IMR-90 (cell line): ENCODE measurements at regions not wholly inside any gene's neighbourhood (a gene's known extent, or its start where the extent isn't known, plus 50 kb on each side); places are given as distances from the start of the nearest gene placed in this dataset.

Experiments
- ATAC-seq: fragments of 200-7000 bp; cut with Tn5 transposase; 2 replicates; pipeline ENCODE4 v1.9.1; 2020; ENCODE audit warnings: low read depth, mild to moderate bottlenecking, moderate library complexity
- BruUV-seq: library from RNA; stranded (reverse); fragments of 400-500 nt; replicated peaks from 2 replicates; lab custom pipeline; 2021; lab: Mats Ljungman, UMichigan
- CTCF ChIA-PET: fragments of 300-600 bp; formaldehyde crosslinking; extraction: SDS; loops from one replicate; lab custom pipeline; 2021; ENCODE audit warnings: antibody characterized with exemption; lab: Yijun Ruan, JAX
- POLR2A ChIA-PET: fragments of 300-600 bp; sonication (Branson Sonifier 250); formaldehyde crosslinking; loops from one replicate; lab custom pipeline; 2022; ENCODE audit warnings: antibody characterized with exemption; ENCODE audit not compliant: unreplicated experiment; lab: Charles Lee
- DNase-seq: peaks from one replicate; pipeline ENCODE4 v3.0.0; 2013
- H2AFZ ChIP-seq: replicated peaks from 2 replicates; pipeline ENCODE3; 2013; ENCODE audit warnings: low read length, mild to moderate bottlenecking; ENCODE audit not compliant: poor library complexity
- H2AK5ac ChIP-seq: 2 replicates; pipeline ENCODE4 v1.6.1; 2013; ENCODE audit warnings: low read depth, low read length, inconsistent platforms
- H2AK9ac ChIP-seq: replicated peaks from 2 replicates; pipeline ENCODE3; 2013; ENCODE audit warnings: mild to moderate bottlenecking, low read depth, low read length, moderate library complexity; ENCODE audit not compliant: poor library complexity
- H2BK120ac ChIP-seq: 2 replicates; pipeline ENCODE4 v1.6.1; 2013; ENCODE audit warnings: low read depth, low read length, inconsistent platforms
- H2BK15ac ChIP-seq: 3 replicates; pipeline ENCODE4 v1.6.1; 2013; ENCODE audit warnings: low read depth, low read length, inconsistent platforms
- H2BK20ac ChIP-seq: 2 replicates; pipeline ENCODE4 v1.6.1; 2013; ENCODE audit warnings: low read depth, mild to moderate bottlenecking, inconsistent platforms, low read length, moderate library complexity
- H2BK5ac ChIP-seq: 2 replicates; pipeline ENCODE4 v1.6.1; 2013; ENCODE audit warnings: mild to moderate bottlenecking, low read depth, low read length, inconsistent platforms; ENCODE audit not compliant: poor library complexity, severe bottlenecking
- H3K14ac ChIP-seq: replicated peaks from 2 replicates; pipeline ENCODE4 v1.6.1; 2013; ENCODE audit warnings: low read depth, low read length, inconsistent platforms
- H3K18ac ChIP-seq: 2 replicates; pipeline ENCODE4 v1.6.1; 2013; ENCODE audit warnings: low read depth, low read length, control low read depth
- H3K23ac ChIP-seq: 2 replicates; pipeline ENCODE4 v1.6.1; 2013; ENCODE audit warnings: low read depth, low read length, inconsistent platforms
- H3K27ac ChIP-seq: 2 replicates; pipeline ENCODE4 v1.5.1; 2013; ENCODE audit warnings: mild to moderate bottlenecking, control low read depth, low read length; ENCODE audit not compliant: insufficient read depth
- H3K27me3 ChIP-seq: 2 replicates; pipeline ENCODE4 v1.6.1; 2013; ENCODE audit warnings: low read length; ENCODE audit not compliant: control insufficient read depth, insufficient read depth
- H3K36me3 ChIP-seq: 2 replicates; pipeline ENCODE4 v1.6.1; 2013; ENCODE audit warnings: low read length, mixed read lengths; ENCODE audit not compliant: control insufficient read depth, insufficient read depth
- H3K4ac ChIP-seq: 2 replicates; pipeline ENCODE4 v1.6.1; 2013; ENCODE audit warnings: low read depth, low read length, inconsistent platforms
- H3K4me1 ChIP-seq: 2 replicates; pipeline ENCODE4 v1.6.1; 2013; ENCODE audit warnings: low read length, mixed read lengths; ENCODE audit not compliant: control insufficient read depth, insufficient read depth
- H3K4me2 ChIP-seq: 2 replicates; pipeline ENCODE4 v1.6.1; 2013; ENCODE audit warnings: low read depth, mild to moderate bottlenecking, control low read depth, low read length, moderate library complexity
- H3K4me3 ChIP-seq: 2 replicates; pipeline ENCODE4 v1.5.1; 2013; ENCODE audit warnings: low read depth, mild to moderate bottlenecking, control low read depth, low read length, moderate library complexity; ENCODE audit not compliant: insufficient read depth
- H3K56ac ChIP-seq: 2 replicates; pipeline ENCODE4 v1.6.1; 2013; ENCODE audit warnings: low read length, inconsistent platforms; ENCODE audit not compliant: insufficient read depth; ENCODE audit errors: extremely low read depth
- H3K79me1 ChIP-seq, 2 experiments: 2 replicates each; pipeline ENCODE4 v1.6.1; 2013; ENCODE audit warnings: low read length in 2 of 2, inconsistent platforms in 1 of 2, low read depth in 1 of 2
- H3K9ac ChIP-seq: 2 replicates; pipeline ENCODE4 v1.6.1; 2013; ENCODE audit warnings: low read depth, low read length, control low read depth
- H3K9me1 ChIP-seq: 2 replicates; pipeline ENCODE4 v1.6.1; 2013; ENCODE audit warnings: low read length, inconsistent platforms; ENCODE audit not compliant: insufficient read depth
- H3K9me3 ChIP-seq: 2 replicates; pipeline ENCODE4 v1.6.1; 2013; ENCODE audit warnings: low read length; ENCODE audit not compliant: control insufficient read depth, insufficient read depth
- H4K20me1 ChIP-seq: 2 replicates; pipeline ENCODE4 v1.6.1; 2013; ENCODE audit warnings: low read length, inconsistent platforms; ENCODE audit not compliant: insufficient read depth
- H4K5ac ChIP-seq: 2 replicates; pipeline ENCODE4 v1.6.1; 2013; ENCODE audit warnings: mild to moderate bottlenecking, low read depth, low read length, control low read depth
- H4K8ac ChIP-seq, 2 experiments: 2 replicates each; pipeline ENCODE4 v1.6.1; 2013; ENCODE audit warnings: low read depth in 2 of 2, low read length in 2 of 2, control low read depth in 1 of 2, inconsistent platforms in 1 of 2
- H4K91ac ChIP-seq: 2 replicates; pipeline ENCODE4 v1.6.1; 2013; ENCODE audit warnings: low read depth, low read length, inconsistent platforms; ENCODE audit not compliant: insufficient read depth
- CEBPB ChIP-seq: IDR thresholded peaks from 2 replicates; pipeline ENCODE4 v1.6.1; 2012; ENCODE audit warnings: low read depth, low read length, improper control_type of control experiment
- dilution Hi-C: fragments of 300-500 bp; cut with HindIII; formaldehyde crosslinking; loops from one replicate; pipeline ENCODE4 v1.14.3; 2018; ENCODE audit warnings: low sequenced_read_pairs; ENCODE audit not compliant: unreplicated experiment
- in situ Hi-C: fragments of 300-500 bp; cut with MboI; formaldehyde crosslinking; loops from 3 replicates; pipeline ENCODE4 v1.14.3; 2019; ENCODE audit warnings: low sequenced_read_pairs, inconsistent platforms, mixed read lengths
- intact Hi-C: fragments of 100-400 bp; cut with micrococcal nuclease; formaldehyde crosslinking; loops from 2 replicates; pipeline ENCODE4 v1.10.0; 2022
- TF ChIP-seq, protein P1 (sequence below): fragments of 150-350 bp; IDR thresholded peaks from 2 replicates; pipeline ENCODE4 v1.6.1; 2017; ENCODE audit warnings: mild to moderate bottlenecking, antibody characterized with exemption, low read length, low read depth

DNA sequence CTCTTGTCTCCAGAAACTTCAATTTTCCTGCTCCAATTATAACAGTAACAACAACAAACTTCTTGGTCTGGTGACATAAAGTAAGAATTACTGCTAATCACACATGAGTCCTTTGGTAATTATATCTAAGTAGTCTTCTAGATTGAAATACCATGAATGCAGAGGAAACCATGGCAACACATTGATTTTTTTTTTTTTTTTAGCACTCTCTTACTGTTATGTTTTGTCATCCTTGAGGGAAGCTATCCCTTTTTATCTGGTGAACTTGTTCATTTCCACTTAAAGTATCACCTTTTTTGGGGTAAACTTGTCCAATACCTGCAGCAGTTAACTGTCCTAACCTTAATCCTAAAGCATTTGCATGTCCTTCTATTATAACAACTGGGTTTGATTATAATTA, 256.3 kb downstream of the B3GLCT start:
- Histone ChIP-seq H2AK9ac (no peak overlapping the region), H3K9me1 (no peaks in the 10 kb centered on the region), H2BK5ac (no peak overlapping the region), H2BK20ac (no peak overlapping the region), H3K4me2 (no peak overlapping the region), H3K27ac (no peak overlapping the region), H3K79me1 (no peaks in the 10 kb centered on the region), H3K36me3 (no peaks in the 10 kb centered on the region), H3K23ac (no peak overlapping the region), H2BK15ac (no peak overlapping the region), H2BK120ac (no peak overlapping the region), H2AFZ (no peak overlapping the region), H4K20me1 (no peaks in the 10 kb centered on the region), H3K4me1 (no peaks in the 10 kb centered on the region), H4K8ac (no peak overlapping the region), H3K18ac (no peak overlapping the region), H2AK5ac (no peak overlapping the region), H3K56ac (no peak overlapping the region), H3K4ac (no peak overlapping the region), H3K9ac (no peak overlapping the region), H3K14ac (no peak overlapping the region), H3K4me3 (no peak overlapping the region), H4K5ac (no peak overlapping the region), H3K27me3 (no peaks in the 10 kb centered on the region), H4K91ac (no peak overlapping the region), H3K9me3 (no peaks in the 10 kb centered on the region)
- TF ChIP-seq, protein P1, sequence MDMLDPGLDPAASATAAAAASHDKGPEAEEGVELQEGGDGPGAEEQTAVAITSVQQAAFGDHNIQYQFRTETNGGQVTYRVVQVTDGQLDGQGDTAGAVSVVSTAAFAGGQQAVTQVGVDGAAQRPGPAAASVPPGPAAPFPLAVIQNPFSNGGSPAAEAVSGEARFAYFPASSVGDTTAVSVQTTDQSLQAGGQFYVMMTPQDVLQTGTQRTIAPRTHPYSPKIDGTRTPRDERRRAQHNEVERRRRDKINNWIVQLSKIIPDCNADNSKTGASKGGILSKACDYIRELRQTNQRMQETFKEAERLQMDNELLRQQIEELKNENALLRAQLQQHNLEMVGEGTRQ: no peak
- TF ChIP-seq CEBPB: no peak
- ATAC-seq (no peak), DNase-seq (no peak)
- in situ Hi-C loops (no loop called here), dilution Hi-C loops (no loop called here), intact Hi-C loops (no loop called here)
- no TSS peak for BruUV-seq
- POLR2A ChIA-PET: no interaction called here
- CTCF ChIA-PET: no interaction called here
